Loucy (cell line): ENCODE measurements at regions not wholly inside any gene's neighbourhood (a gene's known extent, or its start where the extent isn't known, plus 50 kb on each side); places are given as distances from the start of the nearest gene placed in this dataset.

Source experiments
- CTCF ChIP-seq: fragments of 200-600 bp; sonication (generic); conservative IDR thresholded peaks from 2 replicates; pipeline ENCODE4 v1.5.1; 2014; ENCODE audit warnings: mild to moderate bottlenecking, antibody characterized with exemption, low read length
- EZH2phosphoT487 ChIP-seq: fragments of 200-600 bp; IDR thresholded peaks from 2 replicates; pipeline ENCODE4 v1.6.1; 2018; ENCODE audit warnings: antibody characterized with exemption, mild to moderate bottlenecking, moderate library complexity, borderline replicate concordance

DNA sequence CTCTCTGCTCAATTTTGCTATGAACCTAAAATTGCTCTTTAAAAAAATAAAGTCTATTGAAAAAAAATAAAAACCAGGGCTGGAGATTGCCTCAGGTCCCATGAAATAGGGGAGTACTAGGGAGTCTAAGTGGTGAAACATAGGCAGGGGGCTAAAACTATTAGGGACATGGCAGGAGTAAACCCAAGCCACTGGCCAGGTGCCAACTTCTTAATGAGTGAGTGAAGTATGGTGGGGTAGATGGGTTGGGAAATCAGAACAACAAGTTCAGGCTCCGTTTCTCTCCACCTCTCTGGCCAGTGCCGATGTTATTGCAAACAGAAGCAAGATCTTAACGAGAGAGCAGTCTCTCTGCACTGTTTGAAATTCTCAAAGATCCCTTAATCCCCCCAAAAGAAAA, 322.4 kb upstream of the CDH5 start:
- TF ChIP-seq CTCF (no peak), EZH2phosphoT487 (no peak)
